ENCODE measurements at regions not wholly inside any gene's neighbourhood (a gene's known extent, or its start where the extent isn't known, plus 50 kb on each side); places are given as distances from the start of the nearest gene placed in this dataset.
A peak's percentile ranks its signal among the peaks of the same experiment; 100 is the strongest.

DNA sequence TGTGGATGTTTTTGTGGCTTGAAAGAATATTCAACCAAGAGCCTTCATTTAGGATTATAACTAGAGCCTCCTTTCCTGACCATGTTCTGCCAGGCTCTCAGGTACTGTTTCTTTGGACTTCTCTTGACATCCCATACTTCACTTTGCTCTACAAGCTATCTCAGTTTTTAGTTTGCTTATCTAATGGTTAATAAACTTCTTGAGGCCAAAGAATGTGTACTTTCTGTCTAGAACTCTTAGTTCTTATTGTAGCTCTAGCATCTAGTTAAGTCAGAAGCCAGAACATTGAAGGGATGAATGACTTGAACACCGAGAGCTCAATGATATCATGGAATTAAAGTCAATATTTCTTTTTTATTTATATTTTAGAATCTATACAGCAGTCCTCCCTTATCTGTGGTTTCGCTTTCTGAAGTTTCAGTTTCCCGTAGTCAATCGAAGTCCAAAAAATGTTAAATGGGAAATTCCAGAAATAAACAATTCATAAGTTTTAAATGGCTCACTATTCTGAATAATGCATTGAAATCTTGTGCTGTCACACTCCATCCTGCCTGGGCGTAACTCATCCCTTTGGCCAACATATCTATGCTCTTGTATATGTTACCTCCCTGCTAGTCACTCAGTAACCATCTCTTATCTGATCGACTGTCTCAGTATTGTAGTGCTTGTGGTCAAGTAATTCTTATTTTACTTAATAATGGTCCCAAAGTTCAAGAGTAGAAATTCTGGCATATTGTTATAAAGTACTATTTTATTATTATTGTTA is 368.6 kb upstream of the RBMS3 start:
- POLR2A ChIA-PET (ENCODE audit: unreplicated experiment), result no interaction called here
- Histone ChIP-seq H3K36me3 (ENCODE audit: low read depth, low read length) (no peaks in the 10 kb centered on the region), H3K9ac (ENCODE audit: low read length) (no peak overlapping the region), H3F3A (ENCODE audit: low read length, unreplicated experiment) (no peaks in the 10 kb centered on the region), H3K9me3 (ENCODE audit: low read length) (no peaks in the 10 kb centered on the region), H3K9me2 (replicated peaks; ENCODE audit: low read length) (no peaks in the 10 kb centered on the region), H4K20me1 (ENCODE audit: low read length) (no peaks in the 10 kb centered on the region), H3K79me2 (ENCODE audit: low read length) (no peaks in the 10 kb centered on the region), H3K4me1 (ENCODE audit: insufficient read depth, low read length) (0 out of 2 replicates have a peak, but pooled peaks cover 4% of the 10 kb centered on the region), H3K27me3 (ENCODE audit: low read length) (no peaks in the 10 kb centered on the region), H3K27ac (ENCODE audit: low read length) (no peak overlapping the region), H3K4me2 (ENCODE audit: low read length) (no peak overlapping the region), H3K4me3 (ENCODE audit: low read length) (no peak overlapping the region), H2AFZ (ENCODE audit: low read length) (no peak overlapping the region)
- intact Hi-C loops (cut with micrococcal nuclease), result loop anchor here (10.0 kb wide), 1 partner anchor 492 kb away; no protein-coding TSS in a partner anchor
- ATAC-seq (no peak), DNase-seq (no peak)
- CTCF ChIA-PET, result no interaction called here
- BruUV-seq (replicated peaks), result no TSS peak
- TF ChIP-seq, protein P1, sequence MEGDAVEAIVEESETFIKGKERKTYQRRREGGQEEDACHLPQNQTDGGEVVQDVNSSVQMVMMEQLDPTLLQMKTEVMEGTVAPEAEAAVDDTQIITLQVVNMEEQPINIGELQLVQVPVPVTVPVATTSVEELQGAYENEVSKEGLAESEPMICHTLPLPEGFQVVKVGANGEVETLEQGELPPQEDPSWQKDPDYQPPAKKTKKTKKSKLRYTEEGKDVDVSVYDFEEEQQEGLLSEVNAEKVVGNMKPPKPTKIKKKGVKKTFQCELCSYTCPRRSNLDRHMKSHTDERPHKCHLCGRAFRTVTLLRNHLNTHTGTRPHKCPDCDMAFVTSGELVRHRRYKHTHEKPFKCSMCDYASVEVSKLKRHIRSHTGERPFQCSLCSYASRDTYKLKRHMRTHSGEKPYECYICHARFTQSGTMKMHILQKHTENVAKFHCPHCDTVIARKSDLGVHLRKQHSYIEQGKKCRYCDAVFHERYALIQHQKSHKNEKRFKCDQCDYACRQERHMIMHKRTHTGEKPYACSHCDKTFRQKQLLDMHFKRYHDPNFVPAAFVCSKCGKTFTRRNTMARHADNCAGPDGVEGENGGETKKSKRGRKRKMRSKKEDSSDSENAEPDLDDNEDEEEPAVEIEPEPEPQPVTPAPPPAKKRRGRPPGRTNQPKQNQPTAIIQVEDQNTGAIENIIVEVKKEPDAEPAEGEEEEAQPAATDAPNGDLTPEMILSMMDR (conservative IDR thresholded peaks at IDR 0.05; ENCODE audit: low read depth, low read length), result no peak
- no peak for TF ChIP-seq EZH2phosphoT487 (IDR thresholded peaks at IDR 0.05; ENCODE audit: borderline replicate concordance, low read length)
- no peak for TF ChIP-seq EZH2 (IDR thresholded peaks at IDR 0.05; ENCODE audit: low read length, unreplicated experiment)

- Histone ChIP-seq H3K9me2 (replicated peaks; ENCODE audit: low read length) (no peaks in the 10 kb centered on the region), H3K9ac (ENCODE audit: low read length) (no peak overlapping the region), H4K20me1 (ENCODE audit: low read length) (no peaks in the 10 kb centered on the region), H3K79me2 (ENCODE audit: low read length) (no peaks in the 10 kb centered on the region), H3K36me3 (ENCODE audit: low read depth, low read length) (no peaks in the 10 kb centered on the region), H2AFZ (ENCODE audit: low read length) (0 out of 2 replicates have a peak overlapping the region, but pooled peaks have one; percentile 31), H3K27me3 (ENCODE audit: low read length) (no peaks in the 10 kb centered on the region), H3F3A (ENCODE audit: low read length, unreplicated experiment) (no peaks in the 10 kb centered on the region), H3K27ac (ENCODE audit: low read length) (no peak overlapping the region), H3K4me3 (ENCODE audit: low read length) (no peak overlapping the region), H3K4me1 (ENCODE audit: insufficient read depth, low read length) (0 out of 2 replicates have a peak, but pooled peaks cover 4% of the 10 kb centered on the region), H3K4me2 (ENCODE audit: low read length) (0 out of 2 replicates have a peak overlapping the region, but pooled peaks have one; percentile 15), H3K9me3 (ENCODE audit: low read length) (no peaks in the 10 kb centered on the region)
- DNase-seq (peak; percentile 68), ATAC-seq (peak; percentile 97)
- no TSS peak for BruUV-seq (replicated peaks)
- intact Hi-C loops (cut with micrococcal nuclease), result loop anchor here (1.0 to 10.0 kb wide), 3 partner anchors 363 to 848 kb away; no protein-coding TSS in a partner anchor
- TF ChIP-seq EZH2phosphoT487 (IDR thresholded peaks at IDR 0.05; ENCODE audit: borderline replicate concordance, low read length) (no peak), EZH2 (IDR thresholded peaks at IDR 0.05; ENCODE audit: low read length, unreplicated experiment) (no peak)
- TF ChIP-seq, protein P1 (conservative IDR thresholded peaks at IDR 0.05; ENCODE audit: low read depth, low read length), result peak; percentile 60
- POLR2A ChIA-PET (ENCODE audit: unreplicated experiment), result no interaction called here
- CTCF ChIA-PET, result interaction anchor here (0.6 to 1.8 kb wide), 5 partner anchors 150 to 365 kb away, joined by 3 to 9 read pairs (median 4); partner anchors contain the start of gene RBMS3
Observed at GRCh38 chr3:28915741-28916500, 364.9 kb upstream of the RBMS3 start.
